Spleen (tissue), 7 donors: ENCODE measurements at regions not wholly inside any gene's neighbourhood (a gene's known extent, or its start where the extent isn't known, plus 50 kb on each side); places are given as distances from the start of the nearest gene placed in this dataset.

Experiments
- POLR2A ChIP-seq, 3 donors: fragments of 450-650 bp; IDR thresholded peaks; one replicate each; pipeline ENCODE4 v1.5.1; 2017; ENCODE audit warnings: antibody characterized with exemption in 3 of 3, mild to moderate bottlenecking in 1 of 3
- POLR2AphosphoS5 ChIP-seq, 3 donors: sonication (generic); formaldehyde crosslinking; IDR thresholded peaks; one replicate each; pipeline ENCODE4 v1.5.1; 2017; ENCODE audit warnings: antibody characterized with exemption in 3 of 3
- TF ChIP-seq, protein P1 (sequence below), 11 experiments: fragments of 200-600 bp in 7 of 11; fragments of 450-650 bp in 4 of 11; sonication (generic) in 4 of 11; IDR thresholded peaks in 8 of 11; conservative IDR thresholded peaks in 3 of 11; 1 replicate in 7 of 11; 2 replicates in 4 of 11; pipeline versions ENCODE4 v1.4.0 to v1.8.0; 2016 to 2021; ENCODE audit warnings: antibody characterized with exemption in 11 of 11, inconsistent platforms in 4 of 11, mild to moderate bottlenecking in 1 of 11
- donor health status: DM: no; HTN: no; CAD: no; lungs with moderate emphysema.
- donor health status: DM: no; HTN: no; CAD: no.
- donor health status: DM: no; HTN: no; CAD: no.

DNA sequence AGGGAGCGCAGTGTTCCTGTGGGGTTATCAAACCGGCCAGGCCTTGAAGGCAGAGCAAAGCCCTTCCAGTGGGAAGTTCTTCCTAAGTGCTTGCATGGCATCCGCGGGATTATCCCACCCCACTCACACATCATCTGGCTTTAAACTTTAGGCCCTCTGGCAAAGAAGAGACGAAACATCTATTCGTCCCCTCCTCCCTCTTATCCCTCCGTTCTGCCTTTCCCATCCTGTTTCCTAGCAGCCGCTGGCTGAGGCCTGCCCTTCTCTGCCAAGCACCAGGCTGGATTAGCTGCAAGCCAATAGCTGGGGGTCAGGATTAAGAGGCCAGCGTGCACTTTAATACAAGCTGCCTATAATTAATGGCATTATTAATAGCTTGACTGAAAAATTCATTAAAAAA, 621.0 kb downstream of the PKHD1 start:
- TF ChIP-seq POLR2A (IDR thresholded peaks at IDR 0.05) (no peak), POLR2AphosphoS5 (IDR thresholded peaks at IDR 0.05) (no peak)
- TF ChIP-seq, protein P1, sequence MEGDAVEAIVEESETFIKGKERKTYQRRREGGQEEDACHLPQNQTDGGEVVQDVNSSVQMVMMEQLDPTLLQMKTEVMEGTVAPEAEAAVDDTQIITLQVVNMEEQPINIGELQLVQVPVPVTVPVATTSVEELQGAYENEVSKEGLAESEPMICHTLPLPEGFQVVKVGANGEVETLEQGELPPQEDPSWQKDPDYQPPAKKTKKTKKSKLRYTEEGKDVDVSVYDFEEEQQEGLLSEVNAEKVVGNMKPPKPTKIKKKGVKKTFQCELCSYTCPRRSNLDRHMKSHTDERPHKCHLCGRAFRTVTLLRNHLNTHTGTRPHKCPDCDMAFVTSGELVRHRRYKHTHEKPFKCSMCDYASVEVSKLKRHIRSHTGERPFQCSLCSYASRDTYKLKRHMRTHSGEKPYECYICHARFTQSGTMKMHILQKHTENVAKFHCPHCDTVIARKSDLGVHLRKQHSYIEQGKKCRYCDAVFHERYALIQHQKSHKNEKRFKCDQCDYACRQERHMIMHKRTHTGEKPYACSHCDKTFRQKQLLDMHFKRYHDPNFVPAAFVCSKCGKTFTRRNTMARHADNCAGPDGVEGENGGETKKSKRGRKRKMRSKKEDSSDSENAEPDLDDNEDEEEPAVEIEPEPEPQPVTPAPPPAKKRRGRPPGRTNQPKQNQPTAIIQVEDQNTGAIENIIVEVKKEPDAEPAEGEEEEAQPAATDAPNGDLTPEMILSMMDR (IDR thresholded peaks at IDR 0.05 in 8 of 11, conservative IDR thresholded peaks at IDR 0.05 in 3 of 11), result no peak
